Erythroblast (primary cell): ENCODE measurements at regions not wholly inside any gene's neighbourhood (a gene's known extent, or its start where the extent isn't known, plus 50 kb on each side); places are given as distances from the start of the nearest gene placed in this dataset.

ENCODE experiments used
- GATA1 ChIP-seq: IDR thresholded peaks from 2 replicates; pipeline ENCODE4 v1.6.1; 2011; ENCODE audit warnings: low read depth, mild to moderate bottlenecking, control low read depth, low read length, moderate library complexity
- POLR2A ChIP-seq: IDR thresholded peaks from 2 replicates; pipeline ENCODE4 v1.6.1; 2011; ENCODE audit warnings: mild to moderate bottlenecking, low read length

DNA sequence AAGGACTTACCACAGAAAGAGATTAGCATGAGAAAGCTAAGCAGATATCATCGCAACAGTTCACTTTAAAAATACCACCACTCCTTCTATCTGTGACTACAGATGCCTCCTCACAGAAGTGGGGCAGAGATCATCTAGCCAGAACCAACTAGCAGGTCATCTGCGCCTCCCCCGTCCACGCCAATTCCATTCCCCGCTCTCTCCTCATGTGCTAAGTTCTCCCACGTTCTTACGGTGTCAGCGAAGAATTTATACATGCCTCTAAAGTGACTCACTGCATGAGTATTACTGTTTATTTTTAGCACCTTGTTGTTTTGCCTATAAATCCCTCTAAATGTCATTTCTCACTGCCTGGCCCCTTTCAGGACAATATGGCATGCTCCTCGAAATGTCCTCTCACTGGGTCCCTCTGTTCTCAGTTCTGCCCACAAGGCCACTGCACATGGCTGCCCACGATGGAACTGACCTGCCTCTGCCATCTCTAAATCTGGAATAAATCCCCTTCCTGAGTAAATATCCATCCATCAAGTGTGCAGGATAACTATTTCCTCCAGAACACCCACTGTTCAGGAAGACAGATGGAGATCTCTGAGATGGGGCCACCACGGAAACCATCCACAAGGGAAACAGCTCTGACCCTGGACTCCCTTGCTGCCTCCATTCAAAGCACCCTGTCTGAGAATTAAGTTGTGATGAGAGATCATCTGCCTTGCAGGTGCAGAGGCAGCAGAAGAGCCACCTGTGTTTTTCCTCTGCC lies 137.7 kb downstream of the IRS1 start:
- TF ChIP-seq POLR2A (no peak), GATA1 (no peak)
